Activated CD8-positive, alpha-beta T cell treated with anti-CD3 and anti-CD28 coated beads, Interleukin-2, amount 10 ng/mL, durations not matched to agents 7 days and 5 days (primary cell): ENCODE measurements at regions not wholly inside any gene's neighbourhood (a gene's known extent, or its start where the extent isn't known, plus 50 kb on each side); places are given as distances from the start of the nearest gene placed in this dataset.
"Not testable (repeated sequence)": the region's sequence is repeated elsewhere in the genome, so short reads cannot be mapped to it uniquely, and the experiment has no call there.

Experiments
- ATAC-seq: fragments of 150-1000 bp; cut with Tn5 transposase; one replicate; pipeline ENCODE4 v1.10.0; 2021; ENCODE audit warnings: moderate library complexity
- CTCF ChIA-PET: fragments of 350-600 bp; sonication (Branson Sonifier 250); formaldehyde crosslinking; loops from one replicate; lab custom pipeline; 2021; ENCODE audit warnings: antibody characterized with exemption; lab: Charles Lee
- POLR2A ChIA-PET: fragments of 350-600 bp; sonication (Branson Sonifier 250); formaldehyde crosslinking; loops from one replicate; lab custom pipeline; 2021; ENCODE audit warnings: antibody characterized with exemption; lab: Charles Lee
- DNase-seq: peaks from one replicate; pipeline ENCODE4 v3.0.0-alpha.2; 2020
- H3K27ac Mint-ChIP-seq: one replicate; pipeline ENCODE4 v1.8.0; 2021; ENCODE audit warnings: mild to moderate bottlenecking, mixed read lengths
- H3K27me3 Mint-ChIP-seq: one replicate; pipeline ENCODE4 v1.8.0; 2021; ENCODE audit warnings: low read depth, mixed read lengths
- H3K36me3 Mint-ChIP-seq: one replicate; pipeline ENCODE4 v1.8.0; 2021; ENCODE audit warnings: low read depth, mixed read lengths
- H3K4me1 Mint-ChIP-seq: one replicate; pipeline ENCODE4 v1.8.0; 2021; ENCODE audit warnings: low read depth, mixed read lengths
- H3K4me3 Mint-ChIP-seq: one replicate; pipeline ENCODE4 v1.8.0; 2021; ENCODE audit warnings: mild to moderate bottlenecking, mixed read lengths
- H3K9me3 Mint-ChIP-seq: one replicate; pipeline ENCODE4 v1.8.0; 2022; ENCODE audit warnings: mixed read lengths; ENCODE audit not compliant: insufficient read depth

- no peaks in the 10 kb centered on the region for H3K36me3 Mint-ChIP-seq
- no peak for DNase-seq
- H3K4me3 Mint-ChIP-seq = no peak overlapping the region
- no peaks in the 10 kb centered on the region for H3K9me3 Mint-ChIP-seq
- CTCF ChIA-PET = no interaction called here
- ATAC-seq = no peak
- no peaks in the 10 kb centered on the region for H3K27me3 Mint-ChIP-seq
- no peak overlapping the region for H3K27ac Mint-ChIP-seq
- H3K4me1 Mint-ChIP-seq = no peaks in the 10 kb centered on the region
- POLR2A ChIA-PET = no interaction called here
These were observed 466.4 kb downstream of the SIPA1L2 start for GRCh38 chr1:232163533-232163932.

GRCh38 chr1:232162001-232162400 is 467.9 kb downstream of the SIPA1L2 start:
- Mint-ChIP-seq H3K27me3 (no peaks in the 10 kb centered on the region), H3K4me1 (no peaks in the 10 kb centered on the region), H3K9me3 (no peaks in the 10 kb centered on the region), H3K27ac (no peak overlapping the region), H3K36me3 (no peaks in the 10 kb centered on the region), H3K4me3 (no peak overlapping the region)
- ChIA-PET POLR2A (no interaction called here), CTCF (no interaction called here)
- ATAC-seq (no peak), DNase-seq (no peak)

- H3K4me1 Mint-ChIP-seq, DNase-seq, H3K27me3 Mint-ChIP-seq, H3K36me3 Mint-ChIP-seq, CTCF ChIA-PET, H3K4me3 Mint-ChIP-seq, H3K27ac Mint-ChIP-seq, H3K9me3 Mint-ChIP-seq, ATAC-seq, POLR2A ChIA-PET: not testable (repeated sequence)
These were observed 471.4 kb downstream of the SIPA1L2 start for GRCh38 chr1:232158558-232158957.

- H3K4me3 Mint-ChIP-seq, DNase-seq, ATAC-seq, H3K27me3 Mint-ChIP-seq, H3K9me3 Mint-ChIP-seq, H3K36me3 Mint-ChIP-seq, POLR2A ChIA-PET, H3K4me1 Mint-ChIP-seq, H3K27ac Mint-ChIP-seq, CTCF ChIA-PET: not testable (repeated sequence)
These were observed 473.9 kb downstream of the SIPA1L2 start for GRCh38 chr1:232156070-232156469.

GRCh38 chr1:232153652-232154051 is 476.3 kb downstream of the SIPA1L2 start:
- no peaks in the 10 kb centered on the region for H3K36me3 Mint-ChIP-seq
- no peak overlapping the region for H3K4me3 Mint-ChIP-seq
- POLR2A ChIA-PET = no interaction called here
- H3K27me3 Mint-ChIP-seq = peaks cover 3% of the 10 kb centered on the region
- H3K9me3 Mint-ChIP-seq = no peaks in the 10 kb centered on the region
- no peak overlapping the region for H3K27ac Mint-ChIP-seq
- H3K4me1 Mint-ChIP-seq = no peaks in the 10 kb centered on the region
- no peak for DNase-seq
- ATAC-seq = no peak
- CTCF ChIA-PET = no interaction called here

- no peaks in the 10 kb centered on the region for H3K9me3 Mint-ChIP-seq
- no peaks in the 10 kb centered on the region for H3K4me1 Mint-ChIP-seq
- DNase-seq = no peak
- no peaks in the 10 kb centered on the region for H3K36me3 Mint-ChIP-seq
- no peak overlapping the region for H3K4me3 Mint-ChIP-seq
- no peak overlapping the region for H3K27ac Mint-ChIP-seq
- ATAC-seq = no peak
- peaks cover 7% of the 10 kb centered on the region for H3K27me3 Mint-ChIP-seq
- CTCF ChIA-PET = interaction anchor here (0.7 kb wide), 1 partner anchor 10 kb away, joined by 3 read pairs; no protein-coding TSS in a partner anchor
- POLR2A ChIA-PET = no interaction called here
These were observed 479.0 kb downstream of the SIPA1L2 start for GRCh38 chr1:232150770-232151548.

GRCh38 chr1:232149287-232150201 is 480.4 kb downstream of the SIPA1L2 start:
- ChIA-PET CTCF (interaction anchor here (0.6 kb wide), 1 partner anchor 792 kb away, joined by 4 read pairs; no protein-coding TSS in a partner anchor), POLR2A (no interaction called here)
- Mint-ChIP-seq H3K27ac (no peak overlapping the region), H3K36me3 (no peaks in the 10 kb centered on the region), H3K4me3 (no peak overlapping the region), H3K4me1 (no peaks in the 10 kb centered on the region), H3K9me3 (no peaks in the 10 kb centered on the region), H3K27me3 (peaks cover 7% of the 10 kb centered on the region)
- ATAC-seq = no peak
- DNase-seq = no peak

- Mint-ChIP-seq H3K4me3 (no peak overlapping the region), H3K9me3 (no peaks in the 10 kb centered on the region), H3K36me3 (no peaks in the 10 kb centered on the region), H3K27ac (no peak overlapping the region), H3K4me1 (no peaks in the 10 kb centered on the region), H3K27me3 (peaks cover 7% of the 10 kb centered on the region)
- POLR2A ChIA-PET = no interaction called here
- CTCF ChIA-PET = no interaction called here
- DNase-seq (no peak), ATAC-seq (no peak)
These were observed 482.7 kb downstream of the SIPA1L2 start for GRCh38 chr1:232147215-232147614.

- H3K9me3 Mint-ChIP-seq = no peaks in the 10 kb centered on the region
- H3K4me3 Mint-ChIP-seq = no peak overlapping the region
- DNase-seq = no peak
- no peak for ATAC-seq
- H3K4me1 Mint-ChIP-seq = no peaks in the 10 kb centered on the region
- POLR2A ChIA-PET = no interaction called here
- CTCF ChIA-PET = no interaction called here
- peaks cover 7% of the 10 kb centered on the region for H3K27me3 Mint-ChIP-seq
- no peak overlapping the region for H3K27ac Mint-ChIP-seq
- H3K36me3 Mint-ChIP-seq = no peaks in the 10 kb centered on the region
These were observed 483.4 kb downstream of the SIPA1L2 start for GRCh38 chr1:232146514-232146913.

- Mint-ChIP-seq H3K27me3 (peaks cover 4% of the 10 kb centered on the region), H3K9me3 (peaks cover 5% of the 10 kb centered on the region), H3K4me3 (no peak overlapping the region), H3K27ac (no peak overlapping the region), H3K36me3 (no peaks in the 10 kb centered on the region), H3K4me1 (no peaks in the 10 kb centered on the region)
- POLR2A ChIA-PET = no interaction called here
- ATAC-seq = no peak
- no peak for DNase-seq
- CTCF ChIA-PET = no interaction called here
These were observed 484.2 kb downstream of the SIPA1L2 start for GRCh38 chr1:232145768-232146167.

GRCh38 chr1:232144696-232145230 is 485.2 kb downstream of the SIPA1L2 start:
- no peak for ATAC-seq
- peaks cover 6% of the 10 kb centered on the region for H3K9me3 Mint-ChIP-seq
- ChIA-PET POLR2A (no interaction called here), CTCF (no interaction called here)
- no peaks in the 10 kb centered on the region for H3K4me1 Mint-ChIP-seq
- no peaks in the 10 kb centered on the region for H3K36me3 Mint-ChIP-seq
- no peak overlapping the region for H3K27ac Mint-ChIP-seq
- H3K27me3 Mint-ChIP-seq = peaks cover 4% of the 10 kb centered on the region
- DNase-seq = no peak
- H3K4me3 Mint-ChIP-seq = no peak overlapping the region
